GM19023 (cell line): ENCODE measurements at regions not wholly inside any gene's neighbourhood (a gene's known extent, or its start where the extent isn't known, plus 50 kb on each side); places are given as distances from the start of the nearest gene placed in this dataset.

Source experiments
- ATAC-seq: cut with Tn5 transposase; IDR thresholded peaks from one replicate; pipeline ENCODE4 v1.9.1; 2021; ENCODE audit warnings: mild to moderate bottlenecking, moderate library complexity; ENCODE audit not compliant: unreplicated experiment

GRCh38 chr1:163650624-163651023 lies 328.9 kb downstream of the NUF2 start:
- ATAC-seq: no peak

- ATAC-seq: no peak
Measured at GRCh38 chr1:163652441-163652840, 330.7 kb downstream of the NUF2 start.

GRCh38 chr1:163655565-163655964 lies 333.8 kb downstream of the NUF2 start:
- no peak for ATAC-seq

GRCh38 chr1:163656095-163656759 lies 334.5 kb downstream of the NUF2 start:
- ATAC-seq: no peak

GRCh38 chr1:163657719-163658118 lies 336.0 kb downstream of the NUF2 start:
- no peak for ATAC-seq

GRCh38 chr1:163661391-163661790 lies 339.6 kb downstream of the NUF2 start:
- ATAC-seq: no peak

- no peak for ATAC-seq
Measured at GRCh38 chr1:163664671-163665335, 343.0 kb downstream of the NUF2 start.

GRCh38 chr1:163668472-163668871 lies 346.7 kb downstream of the NUF2 start:
- no peak for ATAC-seq

GRCh38 chr1:163670989-163671757 lies 349.4 kb downstream of the NUF2 start:
- ATAC-seq: no peak

- ATAC-seq: no peak
Measured at GRCh38 chr1:163672976-163673758, 351.4 kb downstream of the NUF2 start.

GRCh38 chr1:163673759-163674151 lies 352.0 kb downstream of the NUF2 start:
- no peak for ATAC-seq

GRCh38 chr1:163674236-163674635 lies 352.5 kb downstream of the NUF2 start:
- no peak for ATAC-seq

GRCh38 chr1:163684785-163685184 lies 363.0 kb downstream of the NUF2 start:
- ATAC-seq: no peak

- ATAC-seq: no peak
Measured at GRCh38 chr1:163692266-163692665, 370.5 kb downstream of the NUF2 start.

- peak; percentile 63 for ATAC-seq
Measured at GRCh38 chr1:163697137-163697536, 375.4 kb downstream of the NUF2 start.

GRCh38 chr1:163701783-163702374 lies 380.1 kb downstream of the NUF2 start:
- no peak for ATAC-seq

- no peak for ATAC-seq
Measured at GRCh38 chr1:163703794-163704193, 382.0 kb downstream of the NUF2 start.

- ATAC-seq: no peak
Measured at GRCh38 chr1:163706915-163707314, 385.2 kb downstream of the NUF2 start.

GRCh38 chr1:163709636-163710035 lies 387.9 kb downstream of the NUF2 start:
- no peak for ATAC-seq

- no peak for ATAC-seq
Measured at GRCh38 chr1:163712321-163712720, 390.6 kb downstream of the NUF2 start.

- no peak for ATAC-seq
Measured at GRCh38 chr1:163720294-163720693, 398.5 kb downstream of the NUF2 start.
